Activated CD8-positive, alpha-beta T cell treated with anti-CD3 and anti-CD28 coated beads, Interleukin-2, amount 10 ng/mL, durations not matched to agents 7 days and 5 days (primary cell): ENCODE measurements at regions not wholly inside any gene's neighbourhood (a gene's known extent, or its start where the extent isn't known, plus 50 kb on each side); places are given as distances from the start of the nearest gene placed in this dataset.

Experiments
- ATAC-seq: fragments of 150-1000 bp; cut with Tn5 transposase; one replicate; pipeline ENCODE4 v1.10.0; 2021; ENCODE audit warnings: moderate library complexity
- CTCF ChIA-PET: fragments of 350-600 bp; sonication (Branson Sonifier 250); formaldehyde crosslinking; loops from one replicate; lab custom pipeline; 2021; ENCODE audit warnings: antibody characterized with exemption; lab: Charles Lee
- POLR2A ChIA-PET: fragments of 350-600 bp; sonication (Branson Sonifier 250); formaldehyde crosslinking; loops from one replicate; lab custom pipeline; 2021; ENCODE audit warnings: antibody characterized with exemption; lab: Charles Lee
- DNase-seq: peaks from one replicate; pipeline ENCODE4 v3.0.0-alpha.2; 2020
- H3K27ac Mint-ChIP-seq: one replicate; pipeline ENCODE4 v1.8.0; 2021; ENCODE audit warnings: mild to moderate bottlenecking, mixed read lengths
- H3K27me3 Mint-ChIP-seq: one replicate; pipeline ENCODE4 v1.8.0; 2021; ENCODE audit warnings: low read depth, mixed read lengths
- H3K36me3 Mint-ChIP-seq: one replicate; pipeline ENCODE4 v1.8.0; 2021; ENCODE audit warnings: low read depth, mixed read lengths
- H3K4me1 Mint-ChIP-seq: one replicate; pipeline ENCODE4 v1.8.0; 2021; ENCODE audit warnings: low read depth, mixed read lengths
- H3K4me3 Mint-ChIP-seq: one replicate; pipeline ENCODE4 v1.8.0; 2021; ENCODE audit warnings: mild to moderate bottlenecking, mixed read lengths
- H3K9me3 Mint-ChIP-seq: one replicate; pipeline ENCODE4 v1.8.0; 2022; ENCODE audit warnings: mixed read lengths; ENCODE audit not compliant: insufficient read depth

GRCh38 chr20:11783102-11783850, 134.4 kb upstream of the BTBD3 start:
- no peaks in the 10 kb centered on the region for H3K27me3 Mint-ChIP-seq
- ATAC-seq, result no peak
- no peak overlapping the region for H3K27ac Mint-ChIP-seq
- no peaks in the 10 kb centered on the region for H3K9me3 Mint-ChIP-seq
- H3K36me3 Mint-ChIP-seq, result no peaks in the 10 kb centered on the region
- ChIA-PET POLR2A (no interaction called here), CTCF (no interaction called here)
- no peak overlapping the region for H3K4me3 Mint-ChIP-seq
- H3K4me1 Mint-ChIP-seq, result no peaks in the 10 kb centered on the region
- no peak for DNase-seq

- H3K9me3 Mint-ChIP-seq, result no peaks in the 10 kb centered on the region
- DNase-seq (no peak), ATAC-seq (no peak)
- H3K27ac Mint-ChIP-seq, result no peak overlapping the region
- no peaks in the 10 kb centered on the region for H3K27me3 Mint-ChIP-seq
- ChIA-PET POLR2A (no interaction called here), CTCF (no interaction called here)
- H3K36me3 Mint-ChIP-seq, result no peaks in the 10 kb centered on the region
- no peaks in the 10 kb centered on the region for H3K4me1 Mint-ChIP-seq
- H3K4me3 Mint-ChIP-seq, result no peak overlapping the region
Observed at GRCh38 chr20:11785885-11786507, 131.7 kb upstream of the BTBD3 start.

GRCh38 chr20:11790046-11790445, 127.6 kb upstream of the BTBD3 start:
- Mint-ChIP-seq H3K27me3 (no peaks in the 10 kb centered on the region), H3K27ac (no peak overlapping the region), H3K36me3 (no peaks in the 10 kb centered on the region), H3K4me3 (no peak overlapping the region), H3K4me1 (no peaks in the 10 kb centered on the region), H3K9me3 (no peaks in the 10 kb centered on the region)
- DNase-seq (no peak), ATAC-seq (no peak)
- ChIA-PET POLR2A (no interaction called here), CTCF (no interaction called here)

- DNase-seq (no peak), ATAC-seq (no peak)
- H3K4me3 Mint-ChIP-seq, result no peak overlapping the region
- H3K36me3 Mint-ChIP-seq, result no peaks in the 10 kb centered on the region
- H3K27me3 Mint-ChIP-seq, result no peaks in the 10 kb centered on the region
- H3K9me3 Mint-ChIP-seq, result no peaks in the 10 kb centered on the region
- CTCF ChIA-PET, result no interaction called here
- H3K27ac Mint-ChIP-seq, result no peak overlapping the region
- no peaks in the 10 kb centered on the region for H3K4me1 Mint-ChIP-seq
- POLR2A ChIA-PET, result no interaction called here
Observed at GRCh38 chr20:11791316-11791715, 126.4 kb upstream of the BTBD3 start.

- H3K4me1 Mint-ChIP-seq, result no peaks in the 10 kb centered on the region
- no peak overlapping the region for H3K27ac Mint-ChIP-seq
- no peaks in the 10 kb centered on the region for H3K36me3 Mint-ChIP-seq
- DNase-seq, result no peak
- H3K4me3 Mint-ChIP-seq, result no peak overlapping the region
- ATAC-seq, result no peak
- ChIA-PET CTCF (no interaction called here), POLR2A (no interaction called here)
- H3K27me3 Mint-ChIP-seq, result no peaks in the 10 kb centered on the region
- H3K9me3 Mint-ChIP-seq, result no peaks in the 10 kb centered on the region
Observed at GRCh38 chr20:11791835-11792567, 125.7 kb upstream of the BTBD3 start.

- H3K9me3 Mint-ChIP-seq, result no peaks in the 10 kb centered on the region
Observed at GRCh38 chr20:11792568-11792953, 125.1 kb upstream of the BTBD3 start.

GRCh38 chr20:11794525-11794924, 123.2 kb upstream of the BTBD3 start:
- ATAC-seq, result no peak
- DNase-seq, result no peak
- Mint-ChIP-seq H3K4me3 (no peak overlapping the region), H3K36me3 (no peaks in the 10 kb centered on the region), H3K4me1 (no peaks in the 10 kb centered on the region), H3K27ac (no peak overlapping the region), H3K9me3 (no peaks in the 10 kb centered on the region), H3K27me3 (no peaks in the 10 kb centered on the region)
- ChIA-PET CTCF (no interaction called here), POLR2A (no interaction called here)

More at GRCh38 chr20:11792568-11792953, 125.1 kb upstream of the BTBD3 start:
- Mint-ChIP-seq H3K27me3 (no peaks in the 10 kb centered on the region), H3K4me3 (no peak overlapping the region), H3K36me3 (no peaks in the 10 kb centered on the region), H3K27ac (no peak overlapping the region), H3K4me1 (no peaks in the 10 kb centered on the region)
- DNase-seq (no peak), ATAC-seq (no peak)
- CTCF ChIA-PET, result no interaction called here
- POLR2A ChIA-PET, result no interaction called here

- DNase-seq, result no peak
- ChIA-PET POLR2A (no interaction called here), CTCF (no interaction called here)
- H3K4me3 Mint-ChIP-seq, result no peak overlapping the region
- no peaks in the 10 kb centered on the region for H3K36me3 Mint-ChIP-seq
- no peak overlapping the region for H3K27ac Mint-ChIP-seq
- no peaks in the 10 kb centered on the region for H3K9me3 Mint-ChIP-seq
- no peak for ATAC-seq
- no peaks in the 10 kb centered on the region for H3K27me3 Mint-ChIP-seq
- no peaks in the 10 kb centered on the region for H3K4me1 Mint-ChIP-seq
Observed at GRCh38 chr20:11795071-11795615, 122.5 kb upstream of the BTBD3 start.

GRCh38 chr20:11796026-11796425, 121.7 kb upstream of the BTBD3 start:
- Mint-ChIP-seq H3K27me3 (no peaks in the 10 kb centered on the region), H3K4me3 (no peak overlapping the region), H3K9me3 (no peaks in the 10 kb centered on the region), H3K27ac (no peak overlapping the region), H3K4me1 (no peaks in the 10 kb centered on the region), H3K36me3 (no peaks in the 10 kb centered on the region)
- ChIA-PET POLR2A (no interaction called here), CTCF (no interaction called here)
- no peak for DNase-seq
- no peak for ATAC-seq

GRCh38 chr20:11797156-11797555, 120.5 kb upstream of the BTBD3 start:
- CTCF ChIA-PET, result no interaction called here
- POLR2A ChIA-PET, result no interaction called here
- Mint-ChIP-seq H3K36me3 (no peaks in the 10 kb centered on the region), H3K4me3 (no peak overlapping the region), H3K9me3 (no peaks in the 10 kb centered on the region), H3K27me3 (no peaks in the 10 kb centered on the region), H3K4me1 (no peaks in the 10 kb centered on the region), H3K27ac (no peak overlapping the region)
- ATAC-seq (no peak), DNase-seq (no peak)

GRCh38 chr20:11799281-11799684, 118.4 kb upstream of the BTBD3 start:
- CTCF ChIA-PET, result no interaction called here
- Mint-ChIP-seq H3K27me3 (no peaks in the 10 kb centered on the region), H3K9me3 (no peaks in the 10 kb centered on the region), H3K4me1 (no peaks in the 10 kb centered on the region), H3K36me3 (no peaks in the 10 kb centered on the region), H3K27ac (no peak overlapping the region), H3K4me3 (no peak overlapping the region)
- ATAC-seq (no peak), DNase-seq (no peak)
- POLR2A ChIA-PET, result no interaction called here
